ENCODE measurements at regions not wholly inside any gene's neighbourhood (a gene's known extent, or its start where the extent isn't known, plus 50 kb on each side); places are given as distances from the start of the nearest gene placed in this dataset.
A peak's percentile ranks its signal among the peaks of the same experiment; 100 is the strongest.
"Not testable (repeated sequence)": the region's sequence is repeated elsewhere in the genome, so short reads cannot be mapped to it uniquely, and the experiment has no call there.

DNA sequence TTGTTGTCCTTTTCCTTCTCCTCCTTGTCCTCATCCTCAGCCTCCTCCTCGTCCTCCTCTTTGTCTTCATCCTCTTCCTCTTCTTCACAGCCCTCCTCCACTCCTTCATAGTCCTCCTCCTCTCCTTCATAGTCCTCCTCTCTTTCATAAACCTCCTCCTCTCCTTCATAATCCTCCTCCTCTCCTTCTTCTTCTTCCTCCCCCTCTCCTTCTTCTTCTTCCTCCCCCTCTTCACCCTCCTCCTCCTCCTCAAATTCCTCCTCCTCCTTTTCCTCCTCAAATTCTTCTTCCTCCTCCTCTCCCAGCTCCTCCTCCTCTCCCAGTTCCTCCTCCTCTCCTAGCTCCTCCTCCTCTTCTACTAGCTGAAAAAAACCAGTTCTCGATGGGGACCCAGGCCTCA, 143.8 kb upstream of the RADX start:
- Mint-ChIP-seq H3K27me3 (ENCODE audit: low read depth) (no peaks in the 10 kb centered on the region), H3K9me3 (no peaks in the 10 kb centered on the region), H3K4me3 (no peak overlapping the region), H3K4me1 (no peaks in the 10 kb centered on the region), H3K27ac (ENCODE audit: unreplicated experiment) (no peak overlapping the region), H3K36me3 (ENCODE audit: low read depth) (no peaks in the 10 kb centered on the region)
- TF ChIP-seq CTCF (conservative IDR thresholded peaks at IDR 0.05), result no peak
- no peak for DNase-seq (ENCODE audit: low read depth, low spot score)

DNA sequence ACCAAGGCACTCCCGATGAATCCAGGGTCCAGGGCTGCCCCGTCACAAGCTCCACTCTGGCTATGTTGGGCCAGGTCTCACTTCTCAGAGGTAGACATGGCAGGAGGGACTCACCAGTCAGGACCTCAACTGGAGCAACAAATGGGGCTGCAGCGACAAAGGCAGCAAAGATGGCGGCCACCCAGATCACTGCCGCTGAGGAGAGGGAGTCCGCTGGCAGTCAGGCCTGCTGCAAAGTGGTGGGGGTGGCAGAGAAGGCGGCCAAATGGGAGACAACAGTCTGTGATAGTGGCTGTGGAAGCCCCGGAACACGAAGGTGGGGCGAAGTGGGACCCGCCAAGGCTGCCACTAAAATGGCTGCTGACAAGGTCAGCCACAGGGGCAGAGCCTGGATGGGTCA, 143.3 kb upstream of the RADX start:
- Mint-ChIP-seq H3K4me1 (no peaks in the 10 kb centered on the region), H3K9me3 (no peaks in the 10 kb centered on the region), H3K27ac (ENCODE audit: unreplicated experiment) (no peak overlapping the region), H3K4me3 (no peak overlapping the region), H3K36me3 (ENCODE audit: low read depth) (no peaks in the 10 kb centered on the region), H3K27me3 (ENCODE audit: low read depth) (no peaks in the 10 kb centered on the region)
- no peak for DNase-seq (ENCODE audit: low read depth, low spot score)
- no peak for TF ChIP-seq CTCF (conservative IDR thresholded peaks at IDR 0.05)

GRCh38 chrX:106479920-106480319, 131.9 kb upstream of the RADX start:
- DNase-seq (ENCODE audit: low read depth, low spot score), result no peak
- peaks cover 6% of the 10 kb centered on the region for H3K27me3 Mint-ChIP-seq (ENCODE audit: low read depth)
- H3K27ac Mint-ChIP-seq (ENCODE audit: unreplicated experiment), result no peak overlapping the region
- H3K9me3 Mint-ChIP-seq, result peaks cover 3% of the 10 kb centered on the region
- no peaks in the 10 kb centered on the region for H3K36me3 Mint-ChIP-seq (ENCODE audit: low read depth)
- no peak overlapping the region for H3K4me3 Mint-ChIP-seq
- no peak for TF ChIP-seq CTCF (conservative IDR thresholded peaks at IDR 0.05)
- no peaks in the 10 kb centered on the region for H3K4me1 Mint-ChIP-seq

- no peak overlapping the region for H3K4me3 Mint-ChIP-seq
- H3K9me3 Mint-ChIP-seq, result no peaks in the 10 kb centered on the region
- DNase-seq (ENCODE audit: low read depth, low spot score), result peak; percentile 67
- H3K36me3 Mint-ChIP-seq (ENCODE audit: low read depth), result no peaks in the 10 kb centered on the region
- no peaks in the 10 kb centered on the region for H3K4me1 Mint-ChIP-seq
- H3K27me3 Mint-ChIP-seq (ENCODE audit: low read depth), result peaks cover 6% of the 10 kb centered on the region
- TF ChIP-seq CTCF (conservative IDR thresholded peaks at IDR 0.05), result peak; percentile 84
- H3K27ac Mint-ChIP-seq (ENCODE audit: unreplicated experiment), result no peak overlapping the region
Measured at GRCh38 chrX:106481341-106481740, 130.4 kb upstream of the RADX start.

GRCh38 chrX:106484233-106484632, 127.5 kb upstream of the RADX start:
- Mint-ChIP-seq H3K9me3 (peaks cover 4% of the 10 kb centered on the region), H3K27ac (ENCODE audit: unreplicated experiment) (no peak overlapping the region)
- TF ChIP-seq CTCF (conservative IDR thresholded peaks at IDR 0.05), result no peak

DNA sequence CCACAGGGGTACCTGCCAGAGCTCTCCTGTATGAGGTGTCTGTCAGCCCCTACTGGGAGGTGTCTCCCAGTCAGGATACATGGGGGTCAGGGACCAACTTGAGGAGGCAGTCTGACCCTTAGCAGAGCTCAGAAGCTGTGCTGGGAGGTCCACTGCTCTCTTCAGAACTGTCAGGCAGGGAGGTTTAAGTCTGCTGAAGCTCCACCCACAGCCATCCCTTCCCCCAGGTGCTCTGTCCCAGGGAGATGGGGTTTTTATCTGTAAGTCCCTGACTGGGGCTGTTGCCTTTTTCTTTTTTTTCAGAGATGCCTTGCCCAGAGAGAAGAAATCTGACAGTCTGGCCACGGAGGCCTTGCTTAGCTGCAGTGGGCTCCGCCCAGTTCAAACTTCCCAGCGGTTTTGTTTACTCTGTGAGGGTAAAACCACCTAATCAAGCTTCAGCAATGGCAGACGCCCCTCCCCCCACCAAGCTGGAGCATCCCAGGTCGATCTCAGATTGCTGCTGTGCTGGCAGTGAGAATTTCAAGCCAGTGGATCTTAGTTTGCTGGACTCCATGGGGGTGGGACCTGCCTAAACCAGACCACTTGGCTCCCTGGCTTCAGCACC, 118.5 kb upstream of the RADX start:
- H3K9me3 Mint-ChIP-seq; H3K27ac Mint-ChIP-seq (ENCODE audit: unreplicated experiment); H3K36me3 Mint-ChIP-seq (ENCODE audit: low read depth); H3K4me1 Mint-ChIP-seq; DNase-seq (ENCODE audit: low read depth, low spot score); H3K4me3 Mint-ChIP-seq; H3K27me3 Mint-ChIP-seq (ENCODE audit: low read depth): not testable (repeated sequence)

More at GRCh38 chrX:106484233-106484632, 127.5 kb upstream of the RADX start:
- Mint-ChIP-seq H3K27me3 (ENCODE audit: low read depth) (peaks cover 4% of the 10 kb centered on the region), H3K36me3 (ENCODE audit: low read depth) (no peaks in the 10 kb centered on the region), H3K4me3 (no peak overlapping the region), H3K4me1 (no peaks in the 10 kb centered on the region)
- DNase-seq (ENCODE audit: low read depth, low spot score), result no peak
